Neuronal stem cell (in vitro differentiated cells): ENCODE measurements at regions not wholly inside any gene's neighbourhood (a gene's known extent, or its start where the extent isn't known, plus 50 kb on each side); places are given as distances from the start of the nearest gene placed in this dataset.
A peak's percentile ranks its signal among the peaks of the same experiment; 100 is the strongest.

ENCODE experiments used
- DNase-seq: peaks from one replicate; pipeline ENCODE4 v3.0.0-alpha.2; 2013; ENCODE audit warnings: low spot score
- H2AFZ ChIP-seq: one replicate; pipeline ENCODE4 v1.6.1; 2013; ENCODE audit warnings: mild to moderate bottlenecking, low read length, inconsistent platforms
- H2AK5ac ChIP-seq: 2 replicates; pipeline ENCODE4 v1.6.1; 2013; ENCODE audit warnings: low read depth, mild to moderate bottlenecking, inconsistent platforms, low read length, moderate library complexity, mixed read lengths
- H2BK120ac ChIP-seq: 2 replicates; pipeline ENCODE4 v1.6.1; 2013; ENCODE audit warnings: low read depth, mild to moderate bottlenecking, inconsistent platforms, low read length, moderate library complexity, mixed read lengths
- H2BK12ac ChIP-seq: one replicate; pipeline ENCODE4 v1.6.1; 2013; ENCODE audit warnings: low read length, inconsistent platforms
- H2BK15ac ChIP-seq: 2 replicates; pipeline ENCODE4 v1.6.1; 2013; ENCODE audit warnings: mild to moderate bottlenecking, low read length, inconsistent platforms, mixed read lengths
- H2BK5ac ChIP-seq: one replicate; pipeline ENCODE4 v1.6.1; 2013; ENCODE audit warnings: inconsistent platforms, mild to moderate bottlenecking, low read length, moderate library complexity
- H3K14ac ChIP-seq: one replicate; pipeline ENCODE4 v1.6.1; 2013; ENCODE audit warnings: low read length, inconsistent platforms
- H3K18ac ChIP-seq: 2 replicates; pipeline ENCODE4 v1.6.1; 2013; ENCODE audit warnings: low read length, inconsistent platforms
- H3K23ac ChIP-seq: 2 replicates; pipeline ENCODE4 v1.6.1; 2013; ENCODE audit warnings: low read depth, mild to moderate bottlenecking, mixed read lengths, low read length, inconsistent platforms; ENCODE audit not compliant: poor library complexity
- H3K27ac ChIP-seq: replicated peaks from 3 replicates; pipeline ENCODE4 v1.5.1; 2013; ENCODE audit warnings: low read length, inconsistent platforms
- H3K27me3 ChIP-seq, 3 experiments: 2 replicates each; pipeline ENCODE4 v1.6.1; 2013; ENCODE audit warnings: low read length in 3 of 3, mild to moderate bottlenecking in 2 of 3, inconsistent platforms in 1 of 3, low read depth in 1 of 3, mixed read lengths in 1 of 3, moderate library complexity in 1 of 3; ENCODE audit not compliant: control insufficient read depth in 3 of 3, insufficient read depth in 3 of 3
- H3K36me3 ChIP-seq, 2 donors: replicated peaks in 1 of 2; 2 replicates each; pipeline ENCODE4 v1.6.1; 2013; ENCODE audit warnings: low read length in 2 of 2; ENCODE audit not compliant: control insufficient read depth in 2 of 2, insufficient read depth in 2 of 2
- H3K4ac ChIP-seq: 2 replicates; pipeline ENCODE4 v1.6.1; 2013; ENCODE audit warnings: inconsistent platforms, mild to moderate bottlenecking, low read length, moderate library complexity
- H3K4me1 ChIP-seq, 2 donors: 1 replicate in 1 of 2; 2 replicates in 1 of 2; pipeline ENCODE4 v1.6.1; 2013; ENCODE audit warnings: low read length in 2 of 2, low read depth in 1 of 2; ENCODE audit not compliant: control insufficient read depth in 2 of 2, insufficient read depth in 1 of 2
- H3K4me2 ChIP-seq: one replicate; pipeline ENCODE4 v1.6.1; 2013; ENCODE audit warnings: mild to moderate bottlenecking, low read length, inconsistent platforms; ENCODE audit not compliant: insufficient read depth, poor library complexity, severe bottlenecking
- H3K4me3 ChIP-seq, 2 donors: 2 replicates each; pipeline ENCODE4 v1.5.1; 2013; ENCODE audit warnings: low read length in 2 of 2, mild to moderate bottlenecking in 2 of 2, inconsistent platforms in 1 of 2, moderate library complexity in 1 of 2
- H3K79me1 ChIP-seq: one replicate; pipeline ENCODE4 v1.6.1; 2013; ENCODE audit warnings: low read depth, mild to moderate bottlenecking, inconsistent platforms, low read length, moderate library complexity
- H3K9ac ChIP-seq: one replicate; pipeline ENCODE4 v1.6.1; 2013; ENCODE audit warnings: mild to moderate bottlenecking, low read depth, low read length, inconsistent platforms; ENCODE audit not compliant: poor library complexity
- H3K9me3 ChIP-seq, 2 donors: replicated peaks in 1 of 2; 2 replicates each; pipeline versions ENCODE3 to v1.6.1; 2013; ENCODE audit warnings: low read length in 2 of 2, mild to moderate bottlenecking in 2 of 2, inconsistent platforms in 1 of 2, low read depth in 1 of 2, mixed read lengths in 1 of 2, moderate library complexity in 1 of 2; ENCODE audit not compliant: control insufficient read depth in 2 of 2, insufficient read depth in 1 of 2
- H4K8ac ChIP-seq: one replicate; pipeline ENCODE4 v1.6.1; 2013; ENCODE audit warnings: low read depth, mild to moderate bottlenecking, inconsistent platforms, low read length, moderate library complexity
- H4K91ac ChIP-seq: one replicate; pipeline ENCODE4 v1.6.1; 2013; ENCODE audit warnings: low read length, low read depth, mild to moderate bottlenecking, inconsistent platforms; ENCODE audit not compliant: poor library complexity
- WGBS, 2 donors: extraction: QIAGEN DNeasy Blood & Tissue Kit; methylation state at CpG; one replicate each; pipeline ENCODE4 v1.1.7; 2013; ENCODE audit warnings: missing lambda C conversion rate in 2 of 2, mixed read lengths in 1 of 2; ENCODE audit not compliant: insufficient read length in 2 of 2, insufficient replicate concordance in 1 of 2; ENCODE audit errors: extremely low coverage in 2 of 2; 5-methylcytosine and 5-hydroxymethylcytosine counted together

- Histone ChIP-seq H3K27me3 (no peaks in the 10 kb centered on the region), H3K4ac (no peak overlapping the region), H2AFZ (peak overlapping the region; percentile 68), H2BK5ac (no peak overlapping the region), H3K18ac (peak overlapping the region; percentile 69), H2AK5ac (no peak overlapping the region), H3K27ac (no peak overlapping the region), H2BK15ac (no peak overlapping the region), H4K8ac (no peak overlapping the region), H3K4me2 (no peak overlapping the region), H2BK120ac (no peak overlapping the region), H3K14ac (no peak overlapping the region), H3K36me3 (no peaks in the 10 kb centered on the region), H3K9me3 (no peaks in the 10 kb centered on the region), H3K23ac (no peak overlapping the region), H3K79me1 (no peaks in the 10 kb centered on the region), H2BK12ac (no peak overlapping the region), H4K91ac (peak overlapping the region; percentile 48), H3K9ac (no peak overlapping the region), H3K4me3 (no peak overlapping the region), H3K4me1 (peaks cover 0 to 6% of the 10 kb centered on the region in 2 donors)
- DNase-seq, result no peak
- WGBS, 2 donors, result no CpG with 5 or more reads among the region's 15 CpGs
Observed at GRCh38 chr1:117708323-117709248, 102.7 kb downstream of the TENT5C start.

- Histone ChIP-seq H3K9me3 (peaks cover 0 to 2% of the 10 kb centered on the region in 2 donors), H3K27me3 (no peaks in the 10 kb centered on the region), H4K91ac (no peak overlapping the region), H3K4me2 (no peak overlapping the region), H3K4ac (no peak overlapping the region), H4K8ac (no peak overlapping the region), H3K79me1 (no peaks in the 10 kb centered on the region), H3K4me3 (no peak overlapping the region), H3K18ac (no peak overlapping the region), H2BK15ac (no peak overlapping the region), H3K4me1 (peaks cover 0 to 6% of the 10 kb centered on the region in 2 donors), H3K23ac (no peak overlapping the region), H3K36me3 (no peaks in the 10 kb centered on the region), H3K9ac (no peak overlapping the region), H2AFZ (peak overlapping the region; percentile 68), H3K14ac (no peak overlapping the region), H2BK5ac (no peak overlapping the region), H2BK120ac (no peak overlapping the region), H2AK5ac (no peak overlapping the region), H3K27ac (no peak overlapping the region), H2BK12ac (no peak overlapping the region)
- WGBS, 2 donors, result no CpG with 5 or more reads among the region's 4 CpGs
- no peak for DNase-seq
Observed at GRCh38 chr1:117709249-117709691, 103.4 kb downstream of the TENT5C start.

- no peak overlapping the region for H3K4me2 ChIP-seq
- H3K4me1 ChIP-seq, result peaks cover 0 to 6% of the 10 kb centered on the region in 2 donors
- H2AK5ac ChIP-seq, result no peak overlapping the region
- H3K9ac ChIP-seq, result peak overlapping the region; percentile 1
- H3K4ac ChIP-seq, result no peak overlapping the region
- no peak overlapping the region for H2BK15ac ChIP-seq
- H3K79me1 ChIP-seq, result no peaks in the 10 kb centered on the region
- peak overlapping the region; percentile 61 for H3K23ac ChIP-seq
- DNase-seq, result no peak
- H3K36me3 ChIP-seq, result no peaks in the 10 kb centered on the region
- no peak overlapping the region for H2BK12ac ChIP-seq
- no peak overlapping the region for H3K27ac ChIP-seq
- H3K9me3 ChIP-seq, result peaks cover 0 to 4% of the 10 kb centered on the region in 2 donors
- no CpG with 5 or more reads among the region's 8 CpGs for WGBS, 2 donors
- no peak overlapping the region for H2BK5ac ChIP-seq
- no peaks in the 10 kb centered on the region for H3K27me3 ChIP-seq
- no peak overlapping the region for H3K4me3 ChIP-seq
- H4K8ac ChIP-seq, result no peak overlapping the region
- no peak overlapping the region for H2BK120ac ChIP-seq
- peak overlapping the region; percentile 67 for H3K14ac ChIP-seq
- H3K18ac ChIP-seq, result no peak overlapping the region
- H2AFZ ChIP-seq, result no peak overlapping the region
- H4K91ac ChIP-seq, result no peak overlapping the region
Observed at GRCh38 chr1:117710710-117711109, 104.9 kb downstream of the TENT5C start.

- Histone ChIP-seq H2AK5ac (no peak overlapping the region), H2AFZ (no peak overlapping the region), H3K4ac (no peak overlapping the region), H3K36me3 (no peaks in the 10 kb centered on the region), H4K8ac (no peak overlapping the region), H3K4me2 (no peak overlapping the region), H3K18ac (no peak overlapping the region), H3K4me3 (no peak overlapping the region), H2BK15ac (no peak overlapping the region), H2BK12ac (no peak overlapping the region), H2BK120ac (no peak overlapping the region), H4K91ac (no peak overlapping the region), H3K27ac (no peak overlapping the region), H3K23ac (no peak overlapping the region), H3K79me1 (no peaks in the 10 kb centered on the region), H3K9ac (no peak overlapping the region), H3K4me1 (peaks cover 0 to 6% of the 10 kb centered on the region in 2 donors), H3K27me3 (no peaks in the 10 kb centered on the region), H3K9me3 (peaks cover 0 to 5% of the 10 kb centered on the region in 2 donors), H2BK5ac (no peak overlapping the region), H3K14ac (no peak overlapping the region)
- no peak for DNase-seq
- WGBS, 2 donors, result no CpG with 5 or more reads among the region's 2 CpGs
Observed at GRCh38 chr1:117712621-117713020, 106.8 kb downstream of the TENT5C start.
